HFF-Myc (cell line): ENCODE measurements at regions not wholly inside any gene's neighbourhood (a gene's known extent, or its start where the extent isn't known, plus 50 kb on each side); places are given as distances from the start of the nearest gene placed in this dataset.
A peak's percentile ranks its signal among the peaks of the same experiment; 100 is the strongest.

Source experiments
- DNase-seq: peaks from one replicate; pipeline ENCODE4 v3.0.0-alpha.2; 2011; ENCODE audit warnings: low read depth; ENCODE audit errors: extremely low read depth
- H3K4me3 ChIP-seq: replicated peaks from 2 replicates; pipeline ENCODE4 v1.5.1; 2011; ENCODE audit warnings: low read depth, mild to moderate bottlenecking, control low read depth, low read length
- TF ChIP-seq, protein P1 (sequence below): IDR thresholded peaks from 2 replicates; pipeline ENCODE4 v1.5.1; 2012; ENCODE audit warnings: mild to moderate bottlenecking, low read depth, low read length, control low read depth; ENCODE audit errors: missing control alignments

DNA sequence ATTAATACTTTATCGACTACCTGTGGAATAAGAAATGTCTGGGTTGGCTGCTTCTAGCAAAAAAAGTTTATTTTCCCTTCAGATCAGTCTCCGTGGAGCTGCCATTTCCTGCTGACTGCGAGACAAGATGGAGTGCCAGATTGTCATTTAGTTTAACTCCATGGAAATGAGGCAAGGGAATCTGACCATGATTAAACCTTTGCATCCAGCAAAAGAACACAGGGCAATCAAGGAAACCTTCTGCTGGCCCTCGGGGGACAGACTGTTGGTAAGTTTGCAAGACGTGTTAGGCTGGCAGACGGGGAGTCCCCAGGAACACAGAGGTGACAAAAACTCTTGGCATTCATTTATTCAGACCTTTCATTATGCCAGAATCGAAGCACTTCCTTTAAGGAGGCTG is 52.2 kb upstream of the SPACA1 start:
- no peak overlapping the region for H3K4me3 ChIP-seq
- TF ChIP-seq, protein P1, sequence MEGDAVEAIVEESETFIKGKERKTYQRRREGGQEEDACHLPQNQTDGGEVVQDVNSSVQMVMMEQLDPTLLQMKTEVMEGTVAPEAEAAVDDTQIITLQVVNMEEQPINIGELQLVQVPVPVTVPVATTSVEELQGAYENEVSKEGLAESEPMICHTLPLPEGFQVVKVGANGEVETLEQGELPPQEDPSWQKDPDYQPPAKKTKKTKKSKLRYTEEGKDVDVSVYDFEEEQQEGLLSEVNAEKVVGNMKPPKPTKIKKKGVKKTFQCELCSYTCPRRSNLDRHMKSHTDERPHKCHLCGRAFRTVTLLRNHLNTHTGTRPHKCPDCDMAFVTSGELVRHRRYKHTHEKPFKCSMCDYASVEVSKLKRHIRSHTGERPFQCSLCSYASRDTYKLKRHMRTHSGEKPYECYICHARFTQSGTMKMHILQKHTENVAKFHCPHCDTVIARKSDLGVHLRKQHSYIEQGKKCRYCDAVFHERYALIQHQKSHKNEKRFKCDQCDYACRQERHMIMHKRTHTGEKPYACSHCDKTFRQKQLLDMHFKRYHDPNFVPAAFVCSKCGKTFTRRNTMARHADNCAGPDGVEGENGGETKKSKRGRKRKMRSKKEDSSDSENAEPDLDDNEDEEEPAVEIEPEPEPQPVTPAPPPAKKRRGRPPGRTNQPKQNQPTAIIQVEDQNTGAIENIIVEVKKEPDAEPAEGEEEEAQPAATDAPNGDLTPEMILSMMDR = no peak
- no peak for DNase-seq

- peak; percentile 78 for DNase-seq
- H3K4me3 ChIP-seq = no peak overlapping the region
- TF ChIP-seq, protein P1 = no peak
Measured at GRCh38 chr6:87993356-87993755, 54.3 kb upstream of the SPACA1 start.

GRCh38 chr6:87990871-87991270 is 56.8 kb upstream of the SPACA1 start:
- TF ChIP-seq, protein P1 = no peak
- DNase-seq = no peak
- no peak overlapping the region for H3K4me3 ChIP-seq

- DNase-seq = no peak
- TF ChIP-seq, protein P1 = no peak
Measured at GRCh38 chr6:87982134-87982533, 65.5 kb upstream of the SPACA1 start.

DNA sequence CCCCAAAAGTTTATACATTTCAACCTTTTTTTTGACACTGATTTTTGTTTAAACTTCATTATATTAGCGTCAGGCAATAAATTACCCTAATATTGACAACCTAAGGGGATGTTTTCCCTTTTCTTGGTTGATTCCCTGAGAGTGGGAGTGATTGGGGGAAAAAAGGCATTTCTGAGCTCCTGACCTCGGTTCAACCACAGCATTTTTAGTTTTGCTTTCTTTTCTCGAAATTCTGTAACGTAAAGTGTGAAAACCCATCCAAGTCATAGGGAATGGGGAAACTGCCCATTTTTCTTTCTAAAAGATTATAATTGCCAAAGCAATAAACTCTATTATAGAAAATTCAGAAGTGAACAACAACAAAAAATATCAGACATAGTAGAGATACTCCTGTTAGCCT is 67.9 kb upstream of the SPACA1 start:
- DNase-seq = no peak
- H3K4me3 ChIP-seq = no peak overlapping the region
- TF ChIP-seq, protein P1 = no peak

More at GRCh38 chr6:87982134-87982533, 65.5 kb upstream of the SPACA1 start:
- H3K4me3 ChIP-seq = no peak overlapping the region

DNA sequence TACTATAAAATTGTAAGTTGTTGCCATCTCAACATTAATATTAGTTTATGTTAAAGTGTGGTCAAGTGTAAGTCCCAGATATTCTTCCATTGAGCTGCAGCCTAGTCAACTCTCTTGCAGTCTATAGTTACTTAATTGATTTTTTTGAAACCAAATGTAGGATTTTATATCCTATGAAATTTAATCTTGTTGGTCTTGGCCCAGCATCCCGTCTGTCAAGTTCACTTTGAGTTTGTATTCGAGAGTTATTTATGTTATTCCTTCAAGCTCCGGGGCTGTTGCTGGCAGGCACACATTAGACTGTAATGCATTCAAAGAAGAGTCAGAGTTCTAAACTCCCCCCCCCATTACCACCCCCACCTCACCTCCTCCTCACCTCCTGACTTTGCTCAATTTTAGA is 71.0 kb upstream of the SPACA1 start:
- DNase-seq = no peak
- TF ChIP-seq, protein P1 = no peak
- no peak overlapping the region for H3K4me3 ChIP-seq

DNA sequence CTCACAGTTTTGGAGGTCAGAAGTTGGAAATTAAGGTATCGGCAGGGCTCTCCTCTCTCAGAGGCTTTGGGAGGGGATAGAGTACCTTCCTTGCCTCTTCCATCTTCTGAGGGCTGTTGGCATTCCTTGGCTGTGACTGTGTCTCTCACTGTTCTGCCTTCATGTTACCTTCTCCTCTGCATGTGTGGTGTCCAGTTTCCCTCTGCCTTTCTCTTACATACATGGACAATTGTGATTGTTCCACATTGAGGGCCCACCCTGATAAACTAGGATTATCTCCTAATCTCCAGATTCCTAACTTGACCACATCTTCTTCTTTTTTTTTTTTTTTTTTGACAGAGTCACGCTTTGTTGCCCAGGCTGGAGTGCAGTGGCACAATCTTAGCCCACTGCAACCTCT is 72.1 kb upstream of the SPACA1 start:
- TF ChIP-seq, protein P1 = no peak
- H3K4me3 ChIP-seq = no peak overlapping the region
- no peak for DNase-seq
